Type B pancreatic cell (in vitro differentiated cells): ENCODE measurements at regions not wholly inside any gene's neighbourhood (a gene's known extent, or its start where the extent isn't known, plus 50 kb on each side); places are given as distances from the start of the nearest gene placed in this dataset.
"Not testable (repeated sequence)": the region's sequence is repeated elsewhere in the genome, so short reads cannot be mapped to it uniquely, and the experiment has no call there.

Experiments used
- DNase-seq: peaks from one replicate; pipeline ENCODE4 v3.0.0; 2021; ENCODE audit warnings: mixed read lengths; ENCODE audit not compliant: unreplicated experiment; ENCODE audit errors: extremely low spot score
- H3K27ac Mint-ChIP-seq: 2 replicates; pipeline ENCODE4 v1.8.0; 2021; ENCODE audit warnings: mild to moderate bottlenecking, mixed read lengths
- H3K27me3 Mint-ChIP-seq: 2 replicates; pipeline ENCODE4 v1.8.0; 2021; ENCODE audit warnings: mixed read lengths
- H3K36me3 Mint-ChIP-seq: 2 replicates; pipeline ENCODE4 v1.8.0; 2021; ENCODE audit warnings: mixed read lengths
- H3K4me1 Mint-ChIP-seq: one replicate; pipeline ENCODE4 v1.8.0; 2021; ENCODE audit warnings: mixed read lengths; ENCODE audit not compliant: unreplicated experiment
- H3K4me3 Mint-ChIP-seq: 2 replicates; pipeline ENCODE4 v1.8.0; 2021; ENCODE audit warnings: mild to moderate bottlenecking, mixed read lengths
- H3K9me3 Mint-ChIP-seq: 2 replicates; pipeline ENCODE4 v1.8.0; 2021; ENCODE audit warnings: mixed read lengths

GRCh38 chr9:41251101-41251500, 62.0 kb upstream of the ZNG1F start:
- not testable (repeated sequence) for H3K4me1 Mint-ChIP-seq, H3K4me3 Mint-ChIP-seq, H3K27ac Mint-ChIP-seq, DNase-seq, H3K27me3 Mint-ChIP-seq, H3K9me3 Mint-ChIP-seq, H3K36me3 Mint-ChIP-seq

- H3K36me3 Mint-ChIP-seq, H3K4me1 Mint-ChIP-seq, H3K9me3 Mint-ChIP-seq, H3K27ac Mint-ChIP-seq, DNase-seq, H3K4me3 Mint-ChIP-seq, H3K27me3 Mint-ChIP-seq: not testable (repeated sequence)
These were observed 57.6 kb upstream of the ZNG1F start for GRCh38 chr9:41246702-41247101.
